GM20000 (cell line): ENCODE measurements at regions not wholly inside any gene's neighbourhood (a gene's known extent, or its start where the extent isn't known, plus 50 kb on each side); places are given as distances from the start of the nearest gene placed in this dataset.

ENCODE experiments used
- DNase-seq: peaks from one replicate; pipeline ENCODE4 v3.0.0; 2012; ENCODE audit warnings: low spot score
- TF ChIP-seq, protein P1 (sequence below): IDR thresholded peaks from 2 replicates; pipeline ENCODE4 v1.5.1; 2012; ENCODE audit warnings: mild to moderate bottlenecking, control low read depth; ENCODE audit errors: extremely low read depth, missing control alignments

DNA sequence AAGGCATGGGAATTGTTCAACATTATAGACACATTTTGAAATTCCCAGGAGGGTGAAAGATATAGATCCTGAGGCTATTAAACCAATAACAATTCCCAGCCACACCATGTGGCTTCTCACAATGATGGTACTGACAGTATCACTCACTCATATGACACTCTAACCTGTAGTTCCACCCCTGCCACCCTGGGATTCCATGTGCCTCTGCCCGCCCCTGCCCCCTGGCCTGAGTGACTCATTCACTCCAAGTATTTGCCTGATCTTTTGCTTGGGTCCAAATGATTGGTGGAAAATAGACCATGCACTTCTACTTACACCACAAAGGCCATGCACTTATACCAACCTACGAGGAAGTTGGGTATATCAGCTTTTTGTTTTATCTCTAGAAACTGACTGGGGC lies 305.2 kb upstream of the DAB2 start:
- DNase-seq = no peak
- TF ChIP-seq, protein P1, sequence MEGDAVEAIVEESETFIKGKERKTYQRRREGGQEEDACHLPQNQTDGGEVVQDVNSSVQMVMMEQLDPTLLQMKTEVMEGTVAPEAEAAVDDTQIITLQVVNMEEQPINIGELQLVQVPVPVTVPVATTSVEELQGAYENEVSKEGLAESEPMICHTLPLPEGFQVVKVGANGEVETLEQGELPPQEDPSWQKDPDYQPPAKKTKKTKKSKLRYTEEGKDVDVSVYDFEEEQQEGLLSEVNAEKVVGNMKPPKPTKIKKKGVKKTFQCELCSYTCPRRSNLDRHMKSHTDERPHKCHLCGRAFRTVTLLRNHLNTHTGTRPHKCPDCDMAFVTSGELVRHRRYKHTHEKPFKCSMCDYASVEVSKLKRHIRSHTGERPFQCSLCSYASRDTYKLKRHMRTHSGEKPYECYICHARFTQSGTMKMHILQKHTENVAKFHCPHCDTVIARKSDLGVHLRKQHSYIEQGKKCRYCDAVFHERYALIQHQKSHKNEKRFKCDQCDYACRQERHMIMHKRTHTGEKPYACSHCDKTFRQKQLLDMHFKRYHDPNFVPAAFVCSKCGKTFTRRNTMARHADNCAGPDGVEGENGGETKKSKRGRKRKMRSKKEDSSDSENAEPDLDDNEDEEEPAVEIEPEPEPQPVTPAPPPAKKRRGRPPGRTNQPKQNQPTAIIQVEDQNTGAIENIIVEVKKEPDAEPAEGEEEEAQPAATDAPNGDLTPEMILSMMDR = no peak

DNA sequence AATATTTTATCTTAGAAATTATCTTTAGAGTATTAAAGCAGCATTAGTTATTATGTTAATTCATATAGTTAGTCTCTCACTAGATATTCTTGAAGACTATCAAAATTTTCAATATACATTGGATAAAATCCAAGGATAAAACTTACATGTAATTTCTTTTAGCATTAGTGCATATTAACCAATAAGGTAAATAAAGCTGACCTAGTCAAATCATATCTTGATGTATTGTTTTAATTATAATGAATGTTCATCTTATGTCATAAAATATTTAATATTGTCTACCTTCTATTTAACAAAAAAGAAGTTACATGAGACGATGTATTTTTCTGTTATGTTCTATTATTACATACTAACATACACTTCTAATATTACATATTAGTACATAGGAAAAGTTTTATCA lies 301.7 kb upstream of the DAB2 start:
- DNase-seq = no peak
- TF ChIP-seq, protein P1 = no peak

DNA sequence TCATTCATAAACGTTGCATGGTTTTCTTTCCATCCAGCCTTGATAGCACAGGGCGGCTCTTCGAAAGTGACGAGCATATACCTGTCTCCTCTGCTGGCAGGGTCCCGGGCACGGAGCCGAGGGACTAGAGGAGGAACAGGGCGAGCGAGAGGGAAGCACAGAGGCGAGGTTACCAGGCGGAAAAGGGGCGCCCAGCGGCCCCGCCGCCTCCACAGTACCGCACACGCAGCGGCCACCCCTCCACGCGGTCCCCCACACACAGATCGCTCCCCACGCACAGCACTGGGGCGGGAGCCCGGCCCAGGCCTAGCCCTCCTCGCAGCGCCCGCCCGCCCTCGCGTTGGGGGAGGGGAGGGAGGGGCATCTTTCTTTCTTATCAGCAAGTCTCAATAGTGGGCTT lies 296.6 kb upstream of the DAB2 start:
- TF ChIP-seq, protein P1 = no peak
- DNase-seq = no peak

DNA sequence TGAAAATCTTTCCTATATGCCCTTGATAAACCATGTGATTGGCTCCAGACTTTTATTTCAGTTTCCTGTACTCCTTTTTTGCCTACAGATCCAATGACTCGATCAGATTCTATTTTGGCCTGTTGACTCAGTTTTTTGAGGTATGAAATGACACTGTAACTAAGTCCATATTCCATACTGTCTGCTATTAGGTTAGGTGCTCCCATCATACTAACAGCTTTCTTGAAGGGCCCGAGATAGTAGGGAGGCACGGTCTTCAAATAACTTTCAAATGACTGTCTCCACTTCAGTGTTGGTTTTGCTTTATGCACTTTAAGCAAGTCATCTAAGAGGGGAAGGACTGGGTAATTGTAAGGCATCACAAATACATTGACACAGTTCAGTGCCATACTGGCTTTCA lies 295.4 kb upstream of the DAB2 start:
- no peak for DNase-seq
- TF ChIP-seq, protein P1 = no peak

DNA sequence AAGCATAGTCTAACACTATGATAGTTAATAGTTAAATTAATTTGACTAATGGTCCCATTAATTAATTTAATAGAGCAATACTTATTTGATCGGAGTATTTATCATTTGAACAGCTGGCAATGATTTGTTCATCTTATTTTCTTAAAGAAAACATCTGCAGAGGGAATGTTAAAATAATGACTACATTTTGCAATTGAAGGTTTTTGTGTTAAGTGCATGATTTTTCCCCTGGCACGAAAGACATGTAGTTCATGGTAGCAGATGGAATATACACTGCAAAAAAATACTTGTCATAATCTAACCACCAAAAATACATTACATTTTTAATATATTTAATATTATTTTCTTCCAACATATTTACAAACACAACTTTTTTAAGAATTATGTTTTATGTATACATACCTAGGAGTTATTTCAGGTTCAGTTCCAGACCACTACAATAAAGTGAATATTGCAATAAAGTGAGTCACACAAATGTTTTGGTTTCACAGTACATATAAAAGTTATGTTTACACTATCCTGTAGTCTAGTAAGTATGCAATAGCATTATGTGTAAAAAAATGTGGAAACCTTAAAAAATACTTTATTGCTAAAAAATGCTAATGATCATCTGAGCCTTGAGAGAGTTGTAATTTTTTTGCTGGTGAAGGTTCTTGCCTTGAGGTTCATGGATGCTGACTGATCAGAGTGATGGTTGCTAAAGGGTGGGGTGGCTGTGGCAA lies 292.6 kb upstream of the DAB2 start:
- DNase-seq = no peak
- TF ChIP-seq, protein P1 = no peak

DNA sequence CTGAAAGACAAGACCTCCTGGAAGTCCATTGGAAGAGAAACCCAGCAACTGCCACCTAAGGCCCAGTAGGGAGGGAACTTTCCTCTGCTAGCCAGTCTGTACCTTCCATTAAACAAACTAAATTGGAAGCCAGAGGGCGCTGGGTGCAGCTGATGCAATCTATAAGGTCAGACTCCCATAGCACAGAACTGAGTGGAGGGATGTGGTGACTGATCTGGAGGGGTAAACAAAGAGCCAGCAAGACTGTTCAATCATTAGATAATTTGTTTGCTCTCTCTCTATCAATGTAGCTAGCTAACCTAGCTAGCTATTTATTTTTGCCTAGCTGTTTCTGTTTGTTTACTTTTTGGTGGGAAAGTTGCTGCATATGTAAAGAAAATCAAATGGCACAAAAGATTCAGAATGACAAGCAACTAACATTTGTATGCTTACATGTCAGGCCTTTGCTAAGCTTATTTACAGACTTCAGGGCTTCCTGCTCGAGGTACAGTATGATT lies 291.8 kb upstream of the DAB2 start:
- TF ChIP-seq, protein P1 = peak; percentile 15
- peak; percentile 39 for DNase-seq

DNA sequence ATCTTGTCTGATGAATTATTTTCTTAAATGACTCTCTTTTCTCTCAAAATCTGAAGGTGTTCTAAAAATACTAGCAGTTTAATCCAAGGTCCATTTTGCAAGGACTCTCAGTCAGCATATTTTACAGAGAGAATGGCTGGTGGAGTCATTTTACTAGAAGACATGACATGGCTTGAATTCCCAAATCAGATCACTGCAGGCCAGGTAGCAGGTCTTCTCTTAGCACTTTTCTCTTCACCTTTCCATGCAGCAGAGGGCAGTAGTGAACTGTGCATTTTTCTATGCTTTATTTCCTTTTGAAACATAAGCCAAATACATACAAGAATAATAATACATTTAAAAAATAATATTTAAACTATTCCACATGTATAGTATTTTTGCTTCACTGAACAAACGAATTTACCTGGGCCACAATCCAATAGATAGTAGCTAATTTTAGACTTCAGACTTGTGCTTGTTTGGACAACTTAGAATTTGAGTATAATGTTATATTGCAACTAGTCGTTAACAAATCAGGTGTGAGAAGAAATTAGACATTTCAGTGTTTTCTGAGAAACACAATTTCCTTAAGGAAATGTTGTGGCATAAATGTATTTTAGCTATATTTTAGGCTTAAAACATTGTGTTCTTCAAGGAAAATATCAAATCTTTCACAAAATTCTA lies 289.4 kb upstream of the DAB2 start:
- peak; percentile 20 for DNase-seq
- TF ChIP-seq, protein P1 = no peak
